ENCODE measurements at regions not wholly inside any gene's neighbourhood (a gene's known extent, or its start where the extent isn't known, plus 50 kb on each side); places are given as distances from the start of the nearest gene placed in this dataset.

DNA sequence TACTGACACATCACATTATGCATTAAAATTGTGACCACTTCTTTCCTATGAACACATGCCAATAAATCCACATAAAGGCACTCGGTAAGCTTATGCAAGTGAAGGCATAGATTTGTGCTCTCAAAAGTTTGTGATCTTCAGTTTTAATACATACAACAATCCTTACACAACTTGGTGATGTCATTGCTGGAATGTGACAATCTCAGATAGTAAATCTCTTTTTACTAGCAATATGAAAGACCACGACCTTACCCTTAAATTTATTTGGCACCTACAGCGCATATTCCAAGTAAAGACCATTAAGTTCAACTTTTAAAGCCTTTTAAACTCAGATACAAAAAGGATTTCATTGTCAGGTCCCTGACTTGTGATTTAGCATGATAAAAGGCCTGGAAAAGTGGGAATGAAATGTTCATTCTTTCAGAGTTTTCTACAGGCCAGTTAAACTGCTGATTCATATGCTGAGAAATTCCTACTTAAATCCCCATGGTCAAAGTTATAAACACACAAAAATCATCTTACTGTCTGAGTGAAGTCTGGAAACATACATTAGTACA is 157.4 kb downstream of the SIPA1L2 start:
- TF ChIP-seq POLR2A (IDR thresholded peaks at IDR 0.05) (no peak), EP300 (IDR thresholded peaks at IDR 0.05) (no peak), POLR2AphosphoS5 (IDR thresholded peaks at IDR 0.05) (no peak)
- TF ChIP-seq, protein P1, sequence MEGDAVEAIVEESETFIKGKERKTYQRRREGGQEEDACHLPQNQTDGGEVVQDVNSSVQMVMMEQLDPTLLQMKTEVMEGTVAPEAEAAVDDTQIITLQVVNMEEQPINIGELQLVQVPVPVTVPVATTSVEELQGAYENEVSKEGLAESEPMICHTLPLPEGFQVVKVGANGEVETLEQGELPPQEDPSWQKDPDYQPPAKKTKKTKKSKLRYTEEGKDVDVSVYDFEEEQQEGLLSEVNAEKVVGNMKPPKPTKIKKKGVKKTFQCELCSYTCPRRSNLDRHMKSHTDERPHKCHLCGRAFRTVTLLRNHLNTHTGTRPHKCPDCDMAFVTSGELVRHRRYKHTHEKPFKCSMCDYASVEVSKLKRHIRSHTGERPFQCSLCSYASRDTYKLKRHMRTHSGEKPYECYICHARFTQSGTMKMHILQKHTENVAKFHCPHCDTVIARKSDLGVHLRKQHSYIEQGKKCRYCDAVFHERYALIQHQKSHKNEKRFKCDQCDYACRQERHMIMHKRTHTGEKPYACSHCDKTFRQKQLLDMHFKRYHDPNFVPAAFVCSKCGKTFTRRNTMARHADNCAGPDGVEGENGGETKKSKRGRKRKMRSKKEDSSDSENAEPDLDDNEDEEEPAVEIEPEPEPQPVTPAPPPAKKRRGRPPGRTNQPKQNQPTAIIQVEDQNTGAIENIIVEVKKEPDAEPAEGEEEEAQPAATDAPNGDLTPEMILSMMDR (IDR thresholded peaks at IDR 0.05): no peak

Measured in gastroesophageal sphincter (tissue), 3 donors.